DMS 273 treated with DMSO at 0.1 percent for 48 hours (cell line): ENCODE measurements at regions not wholly inside any gene's neighbourhood (a gene's known extent, or its start where the extent isn't known, plus 50 kb on each side); places are given as distances from the start of the nearest gene placed in this dataset.
"Not testable (repeated sequence)": the region's sequence is repeated elsewhere in the genome, so short reads cannot be mapped to it uniquely, and the experiment has no call there.

Source experiments
- DNase-seq: peaks from one replicate; lab custom pipeline; 2025; lab: John Stamatoyannopoulos, UW

DNA sequence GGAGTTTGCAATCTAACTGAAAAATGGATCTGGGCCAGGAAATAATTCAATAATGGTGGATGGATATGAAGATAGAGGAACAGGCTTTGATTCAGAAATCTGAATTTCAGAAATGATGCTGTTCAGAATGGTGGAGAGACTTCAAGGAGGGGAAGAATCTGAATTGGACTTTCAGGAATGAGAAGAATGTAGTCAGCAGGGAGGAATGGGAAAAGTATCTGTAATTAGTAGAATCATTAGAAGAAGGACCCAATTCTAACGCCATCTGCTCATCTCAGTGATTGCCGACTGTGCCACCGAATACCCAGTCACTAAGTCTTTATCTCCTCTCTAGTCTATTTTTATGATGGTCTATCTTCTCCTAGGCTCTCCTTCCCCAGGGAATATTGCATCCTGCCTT lies 363.2 kb downstream of the GALC start:
- no peak for DNase-seq

DNA sequence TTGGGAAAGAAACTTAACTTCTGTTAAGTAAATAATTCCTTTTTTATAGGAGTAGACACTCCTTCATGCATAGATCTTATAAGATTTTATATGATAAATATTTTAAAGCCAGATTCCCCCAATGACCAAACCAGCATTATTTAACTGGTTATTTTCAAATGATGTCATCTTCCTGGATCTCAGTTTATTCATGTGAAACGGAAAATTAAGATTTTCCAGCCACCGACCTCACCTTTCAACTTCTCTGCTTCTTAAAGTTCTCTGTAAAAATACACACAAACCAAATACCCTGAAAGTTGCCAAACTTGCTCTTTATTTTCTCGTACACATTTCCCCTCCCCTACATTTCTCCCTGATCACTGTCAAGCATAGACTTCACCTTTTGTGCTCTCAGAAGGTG lies 364.2 kb downstream of the GALC start:
- DNase-seq = no peak

DNA sequence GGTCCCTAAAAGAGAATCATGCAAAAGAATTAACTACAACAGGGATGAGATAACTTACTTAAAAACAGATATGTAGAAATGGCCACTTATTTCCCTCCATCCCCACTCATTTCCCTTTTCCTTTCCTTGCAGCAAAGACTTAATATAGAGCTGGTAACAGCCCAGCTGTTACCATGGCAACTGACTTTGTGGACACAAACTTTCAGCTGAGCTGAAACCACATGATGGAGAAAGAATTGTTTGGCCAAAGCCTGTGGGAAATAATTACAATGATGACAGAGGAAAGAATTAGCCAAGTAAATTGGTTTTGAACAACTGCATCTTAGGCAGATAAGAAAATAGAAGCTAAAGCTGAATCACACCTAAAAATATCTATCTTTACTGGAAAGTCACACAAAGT lies 364.9 kb downstream of the GALC start:
- peak; percentile 27 for DNase-seq

DNA sequence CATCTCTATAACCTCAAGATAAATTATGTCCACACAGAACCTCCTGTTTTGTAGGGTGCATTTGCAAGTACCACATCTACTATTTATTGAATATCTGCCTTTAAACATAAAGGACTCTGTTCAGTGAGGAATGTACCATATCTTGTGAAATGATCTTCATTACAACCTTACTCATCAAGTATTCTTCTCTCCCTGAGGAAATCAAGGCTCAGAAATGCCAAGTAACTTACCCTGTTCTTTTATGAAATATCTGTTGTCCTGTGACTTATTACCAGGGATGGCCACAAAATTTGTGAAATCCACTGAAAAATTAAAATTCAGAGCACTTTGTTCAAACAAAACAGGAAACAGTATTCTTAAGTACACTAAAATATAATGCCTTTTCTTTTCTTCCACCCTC lies 366.7 kb downstream of the GALC start:
- DNase-seq = no peak

DNA sequence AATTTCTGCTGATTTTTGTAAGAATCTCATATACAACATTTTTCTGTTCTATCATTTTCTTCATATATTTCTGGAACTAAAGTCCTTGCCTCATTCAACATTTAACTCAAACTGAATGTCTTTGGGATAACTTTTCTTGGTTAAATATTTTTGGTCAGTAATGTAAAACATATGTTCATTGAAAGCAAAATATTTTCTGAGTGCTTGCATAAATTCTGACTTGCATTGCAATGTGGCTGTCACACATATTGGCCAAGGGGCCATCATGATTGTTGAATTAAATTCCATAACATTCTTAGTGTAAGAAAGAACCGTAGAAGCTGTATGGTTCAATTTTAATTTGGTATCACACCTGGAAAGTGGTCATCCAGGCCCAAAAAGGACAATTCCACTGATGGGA lies 369.4 kb downstream of the GALC start:
- no peak for DNase-seq

DNA sequence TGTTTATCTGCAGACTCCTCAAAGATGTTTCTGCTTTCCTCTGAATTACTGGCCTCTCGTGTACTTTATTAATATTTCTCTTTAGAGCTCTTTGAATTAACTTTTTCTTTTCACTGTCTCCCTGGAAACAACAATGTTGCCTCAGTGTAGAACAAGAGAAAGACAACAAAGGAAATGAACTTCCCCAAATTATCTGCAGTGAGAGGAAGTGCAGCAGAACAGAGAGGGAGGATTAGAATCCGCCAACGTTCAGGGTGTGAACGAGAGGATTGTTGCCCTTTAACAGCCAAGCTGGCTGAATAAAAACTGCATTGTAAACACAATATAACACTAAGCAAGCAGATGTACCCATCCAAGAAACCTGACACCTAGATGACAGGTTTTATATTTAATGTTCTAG lies 375.9 kb downstream of the GALC start:
- no peak for DNase-seq

DNA sequence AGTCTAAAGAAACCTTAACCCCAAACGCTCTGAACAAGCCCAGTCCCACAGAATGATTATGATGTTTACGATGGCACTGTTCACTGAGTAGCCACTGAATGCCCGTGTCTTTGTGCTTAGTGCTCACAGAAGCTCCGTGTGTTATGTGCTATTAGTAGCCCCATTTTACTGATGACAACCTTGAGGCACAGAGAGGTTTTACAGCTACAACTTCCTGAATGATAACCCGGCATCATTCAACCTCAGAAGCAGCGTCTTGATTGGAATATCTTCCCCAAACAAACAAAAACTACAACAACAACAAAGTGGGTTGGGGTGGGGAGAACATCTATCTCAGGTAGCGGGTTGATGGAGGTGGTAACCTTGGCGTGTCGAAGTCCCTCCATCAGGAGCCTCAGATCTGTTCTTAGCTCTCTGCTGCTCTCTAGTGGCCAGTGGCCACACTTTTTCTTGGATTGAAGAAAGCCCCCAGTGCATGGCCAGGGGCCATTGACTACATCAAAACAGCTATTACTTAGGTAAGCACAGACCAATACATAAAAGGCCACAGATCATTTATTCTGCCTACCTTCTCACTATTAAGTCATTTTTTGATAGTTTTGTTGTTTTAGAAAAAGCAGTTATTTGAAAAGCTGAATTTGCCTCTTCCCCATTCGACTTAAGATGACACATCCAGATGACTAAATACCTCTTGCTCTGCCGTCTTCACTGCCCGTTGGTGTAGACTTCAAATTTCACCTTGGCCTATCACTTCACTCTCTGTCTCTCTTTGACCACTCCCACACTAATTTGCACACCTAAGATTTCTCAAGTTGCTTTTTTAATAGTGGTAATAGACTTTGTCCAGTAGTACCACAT lies 376.9 kb downstream of the GALC start:
- peak; percentile 34 for DNase-seq

DNA sequence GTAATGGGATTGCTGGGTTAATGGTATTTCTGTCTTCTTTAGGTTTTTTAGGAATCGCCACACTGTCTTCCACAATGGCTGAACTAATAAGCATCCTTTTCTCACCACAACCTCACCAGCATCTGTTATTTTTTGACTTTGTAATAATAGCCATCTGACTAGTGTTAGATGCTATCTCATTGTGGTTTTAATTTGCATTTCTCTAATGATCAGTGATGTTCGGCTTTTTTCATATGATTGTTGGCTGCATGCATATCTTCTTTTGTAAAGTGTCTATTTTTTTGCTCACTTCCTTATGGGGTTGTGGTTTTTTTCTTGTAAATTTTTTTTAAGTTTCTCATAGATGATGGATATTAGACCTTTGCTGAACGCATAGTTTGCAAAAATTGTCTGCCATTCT lies 377.9 kb downstream of the GALC start:
- peak; percentile 0 for DNase-seq

DNA sequence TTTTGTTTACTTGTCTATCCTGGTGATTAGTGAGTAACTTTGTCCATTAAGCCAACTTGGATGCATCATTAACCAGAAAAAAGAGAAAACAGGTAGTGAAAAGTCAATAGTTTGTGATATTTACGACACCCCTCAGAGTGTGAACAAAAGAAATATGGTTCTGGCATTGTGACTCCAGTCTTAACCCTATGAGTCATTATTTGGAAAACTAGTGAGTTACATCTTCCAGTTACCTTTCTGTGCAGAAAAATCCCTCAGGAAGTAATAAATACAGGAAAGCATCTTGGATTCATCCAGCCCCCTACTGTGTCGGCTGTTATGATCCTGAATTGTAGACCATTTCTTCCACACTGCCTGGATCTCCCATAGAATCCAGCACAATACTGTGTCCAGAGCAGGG lies 379.1 kb downstream of the GALC start:
- no peak for DNase-seq

DNA sequence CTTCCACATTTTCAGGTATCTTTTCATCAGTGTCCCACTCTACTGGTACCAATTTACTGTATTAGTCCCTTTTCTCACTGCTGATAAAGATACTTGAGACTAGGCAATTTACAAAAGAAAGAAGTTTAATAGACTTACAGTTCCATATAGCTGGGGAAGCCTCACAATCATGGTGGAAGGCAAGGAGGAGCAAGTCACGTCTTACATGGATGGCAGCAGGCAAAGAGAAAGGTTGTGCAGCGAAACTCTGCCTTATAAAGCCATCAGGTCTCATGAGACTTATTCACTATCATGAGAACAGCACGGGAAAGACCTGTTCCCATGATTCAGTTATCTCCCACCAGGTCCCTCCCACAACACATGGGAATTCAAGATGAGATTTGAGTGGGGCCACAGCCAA lies 385.9 kb downstream of the GALC start:
- DNase-seq = not testable (repeated sequence)

DNA sequence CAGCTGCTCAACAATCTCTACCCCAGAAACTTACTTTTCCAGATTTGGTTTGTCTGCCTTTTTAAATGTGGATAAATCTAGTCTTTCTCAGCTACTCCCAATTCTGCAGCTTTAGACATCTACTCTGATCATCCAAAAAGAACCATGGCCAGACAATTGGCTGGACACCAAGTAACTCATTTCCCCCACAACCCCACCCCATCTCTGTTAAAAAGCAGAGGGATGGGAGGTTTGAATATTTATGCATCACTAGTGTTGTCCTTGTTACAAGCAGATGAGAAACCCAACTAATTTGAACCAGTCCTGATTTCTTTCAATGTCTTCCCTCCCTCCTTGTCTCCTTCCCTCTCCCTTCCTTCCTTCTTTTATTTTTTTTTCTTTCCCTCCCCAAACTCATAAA lies 391.9 kb downstream of the GALC start:
- DNase-seq = no peak

DNA sequence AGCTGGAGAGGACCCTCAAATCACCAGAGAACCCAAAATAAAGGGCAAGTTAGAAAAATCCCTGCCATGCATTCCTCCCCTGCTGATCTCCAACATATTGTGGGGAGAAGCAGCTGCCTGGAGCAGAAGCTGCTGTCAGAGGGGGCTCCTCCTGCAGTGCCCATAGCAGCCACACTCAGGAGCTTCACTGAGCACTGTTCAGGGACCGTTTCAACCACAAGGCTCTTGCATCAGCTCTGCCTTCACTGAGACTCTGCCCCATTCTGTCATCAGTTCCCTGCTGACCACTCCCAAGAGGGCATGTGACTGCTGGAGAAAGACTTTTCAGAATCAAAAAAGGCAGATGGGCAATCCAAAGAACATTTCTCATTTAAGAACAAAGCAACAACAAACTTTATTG lies 392.7 kb downstream of the GALC start:
- peak; percentile 1 for DNase-seq

DNA sequence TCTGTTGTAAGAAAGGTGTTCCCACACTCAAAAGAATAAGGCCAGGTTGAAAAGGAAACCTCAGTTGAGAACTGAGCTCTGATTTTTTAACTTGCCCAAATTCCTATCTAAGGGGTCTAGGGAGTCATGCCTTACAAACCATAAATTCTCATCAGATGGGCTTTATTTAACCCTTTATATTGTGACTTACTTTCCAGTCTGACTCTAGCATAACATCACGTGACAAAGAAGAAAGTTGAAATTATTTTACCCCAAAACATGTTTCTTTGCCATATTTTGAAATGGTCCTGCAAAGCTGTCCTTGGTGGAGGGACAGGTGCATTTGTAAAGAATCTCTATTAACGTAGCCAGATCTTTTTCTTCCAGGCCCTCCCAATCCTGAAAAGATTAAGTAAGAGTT lies 411.7 kb downstream of the GALC start:
- DNase-seq = no peak

DNA sequence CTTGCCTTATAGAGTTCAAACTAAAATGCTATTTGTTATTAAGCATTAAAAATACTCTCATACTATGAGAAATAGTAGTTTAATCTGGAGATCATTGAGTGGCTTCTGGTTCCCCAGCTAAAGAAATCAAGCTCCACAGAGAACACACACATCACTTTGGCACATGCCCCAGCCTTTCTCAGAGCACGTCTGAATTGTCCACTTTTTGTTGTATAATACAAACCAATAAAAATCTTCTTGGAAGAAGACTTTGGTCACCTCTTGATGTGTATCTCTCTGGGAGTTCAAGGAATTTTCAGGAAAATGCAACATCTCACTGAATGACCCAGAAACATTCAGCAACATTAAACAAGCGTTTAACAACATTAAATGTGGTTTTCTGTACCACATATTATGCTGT lies 413.9 kb downstream of the GALC start:
- DNase-seq = no peak

DNA sequence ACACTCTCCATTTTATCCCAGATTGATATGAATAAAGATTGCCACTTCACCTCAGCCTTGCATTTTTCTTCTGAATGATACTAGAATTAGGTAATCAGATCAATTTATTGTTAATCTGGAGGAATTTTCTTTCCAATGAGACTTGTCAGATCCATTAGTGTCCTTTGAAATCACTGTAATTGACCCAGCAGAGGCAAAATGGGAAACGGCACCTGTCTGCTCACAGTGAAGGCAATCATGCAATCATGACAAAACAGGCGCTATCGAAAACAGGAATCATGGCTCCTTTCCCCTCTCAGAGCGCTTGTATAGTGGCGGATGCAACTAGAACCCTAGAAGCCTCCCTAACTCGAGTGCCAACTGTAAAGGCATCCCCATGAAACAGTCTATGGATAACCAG lies 417.6 kb downstream of the GALC start:
- no peak for DNase-seq

DNA sequence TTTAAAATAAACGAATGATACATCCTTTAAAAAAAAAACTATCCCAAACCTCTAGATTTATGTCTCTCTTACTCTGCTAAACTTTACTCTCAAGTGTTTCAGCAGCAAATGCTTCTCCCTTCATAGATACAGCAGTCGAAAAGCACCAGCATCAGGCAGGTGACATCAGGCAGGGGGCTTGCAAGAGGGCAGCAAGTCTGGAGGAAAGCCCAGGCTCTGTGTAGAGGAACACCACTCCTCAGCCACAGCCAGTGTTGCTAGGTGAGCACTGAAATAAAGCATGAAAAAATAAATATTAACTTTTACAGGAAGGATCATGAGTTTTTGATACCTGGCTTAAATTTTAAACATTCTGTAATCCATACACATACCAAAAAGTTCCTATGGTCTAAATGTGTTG lies 419.4 kb downstream of the GALC start:
- DNase-seq = no peak

DNA sequence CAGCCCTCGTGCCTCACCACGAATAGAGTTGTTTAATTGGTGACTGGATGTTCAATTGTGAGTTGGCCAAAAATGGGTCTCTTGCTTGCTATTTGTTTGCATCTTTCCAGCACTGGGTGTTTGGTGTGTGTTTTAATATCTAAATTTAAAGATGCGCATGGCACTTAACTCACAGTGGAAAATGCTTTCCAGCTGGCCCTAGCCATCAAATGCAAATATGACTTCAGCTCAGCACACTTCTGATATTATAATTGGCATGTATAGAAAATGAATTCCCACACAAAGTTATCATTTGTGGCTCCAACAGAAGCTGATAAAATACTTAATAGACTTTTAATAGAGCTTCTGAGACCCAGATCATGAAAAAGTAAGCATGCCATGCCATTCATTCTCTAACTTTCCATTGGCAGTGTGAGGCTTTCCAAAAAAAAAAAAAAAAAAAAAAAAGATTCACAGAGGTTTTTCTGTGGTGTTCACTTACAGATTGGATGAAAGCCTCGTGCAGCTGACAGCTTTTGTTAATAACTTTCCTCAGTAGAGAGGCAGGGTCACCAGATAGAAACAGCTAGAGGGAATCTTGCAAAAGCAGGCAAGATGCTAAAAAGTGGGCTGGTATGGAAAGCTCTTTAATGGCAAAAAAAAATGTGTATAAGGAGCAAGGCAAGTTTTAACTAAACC lies 425.2 kb downstream of the GALC start:
- no peak for DNase-seq

DNA sequence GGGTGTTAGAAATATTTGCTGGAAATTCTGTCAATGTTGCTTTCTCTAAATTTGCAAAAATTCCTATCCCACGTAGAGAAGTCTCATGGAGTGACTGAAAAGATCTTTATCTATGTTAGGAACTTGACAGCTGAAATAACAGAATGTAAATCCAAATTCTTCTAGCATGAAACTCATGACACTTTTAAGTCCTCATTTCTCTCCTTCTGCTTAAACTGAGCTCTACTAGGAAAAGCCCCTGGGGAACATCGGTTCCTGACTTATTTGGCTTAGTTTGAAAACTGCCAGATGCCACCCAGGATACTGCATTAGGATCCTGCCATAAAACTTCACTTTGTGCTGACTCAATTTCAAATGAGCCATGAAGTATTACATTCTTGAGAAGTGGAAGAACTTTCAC lies 426.0 kb downstream of the GALC start:
- no peak for DNase-seq

DNA sequence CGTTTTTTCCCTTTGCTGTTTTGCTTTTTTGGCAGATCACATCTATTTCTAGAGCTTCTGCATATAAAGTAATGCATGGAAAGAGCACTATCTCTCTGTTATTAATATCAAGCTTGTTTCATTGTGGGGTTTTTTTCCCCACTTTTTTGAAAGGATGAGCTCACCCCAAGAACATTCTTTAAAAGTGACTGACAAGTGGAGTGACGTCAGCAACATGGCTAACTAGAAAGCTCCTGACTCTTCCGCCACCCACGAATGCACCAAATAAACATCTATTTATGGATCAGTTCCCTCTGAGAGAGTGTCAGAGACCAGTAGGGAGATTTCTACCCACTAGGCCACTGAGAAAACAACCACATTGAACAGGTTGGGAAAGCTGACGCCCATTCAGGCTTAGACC lies 445.4 kb downstream of the GALC start:
- no peak for DNase-seq

DNA sequence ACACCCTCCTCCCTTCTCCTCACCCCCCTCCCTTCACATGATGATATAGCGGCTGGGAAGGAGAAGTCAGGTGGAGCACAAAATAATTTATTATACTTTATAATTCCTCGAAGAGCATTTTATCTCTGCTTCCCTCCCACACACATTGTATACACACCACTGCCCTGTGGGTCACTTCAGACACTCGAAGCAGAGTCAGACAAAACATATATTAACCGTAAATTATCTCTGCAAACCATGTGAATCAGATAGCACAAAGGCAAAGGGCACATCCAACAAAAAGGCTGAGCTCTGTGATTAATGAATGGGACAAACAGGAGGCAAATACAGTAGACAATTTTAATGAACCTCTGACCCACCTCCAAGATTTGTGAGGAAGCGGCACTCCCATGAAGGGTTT lies 450.7 kb downstream of the GALC start:
- DNase-seq = no peak

DNA sequence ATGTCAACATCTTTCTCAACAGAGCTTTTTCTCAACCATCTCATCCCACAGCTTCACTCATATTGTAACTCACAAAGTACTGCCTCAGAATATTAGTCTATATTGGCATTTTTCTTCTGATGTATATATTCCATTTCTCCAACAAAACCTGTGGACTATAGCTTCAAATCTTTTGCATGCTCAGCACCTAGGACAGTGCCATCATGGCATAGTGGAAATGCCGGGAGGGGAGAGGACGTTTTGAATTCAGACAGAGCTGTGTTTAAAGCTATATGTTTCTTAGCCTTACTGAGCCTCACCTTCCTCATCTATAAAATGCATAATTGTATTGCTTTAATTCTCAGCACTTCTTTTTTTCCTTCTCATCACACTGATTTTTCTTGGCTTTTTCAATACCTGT lies 452.6 kb downstream of the GALC start:
- no peak for DNase-seq

DNA sequence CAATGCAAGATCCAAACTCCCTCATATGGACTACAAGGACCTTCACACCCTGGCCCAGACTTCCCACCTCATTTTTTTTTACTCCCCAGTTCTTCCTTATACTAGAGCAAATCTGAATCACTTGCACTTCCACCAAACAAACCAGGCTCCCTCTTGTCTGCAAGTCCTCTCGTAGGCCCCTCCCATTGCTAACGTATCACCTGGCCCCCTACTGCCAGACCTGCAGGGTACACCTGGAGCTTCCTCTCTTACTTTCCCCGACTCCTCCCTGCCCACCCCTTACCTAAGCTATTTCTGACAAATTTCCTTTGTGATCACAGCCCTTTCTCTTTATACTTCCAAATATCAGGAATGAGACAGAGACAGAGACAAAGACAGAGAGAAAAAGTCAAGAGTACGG lies 463.9 kb downstream of the GALC start:
- DNase-seq = no peak

DNA sequence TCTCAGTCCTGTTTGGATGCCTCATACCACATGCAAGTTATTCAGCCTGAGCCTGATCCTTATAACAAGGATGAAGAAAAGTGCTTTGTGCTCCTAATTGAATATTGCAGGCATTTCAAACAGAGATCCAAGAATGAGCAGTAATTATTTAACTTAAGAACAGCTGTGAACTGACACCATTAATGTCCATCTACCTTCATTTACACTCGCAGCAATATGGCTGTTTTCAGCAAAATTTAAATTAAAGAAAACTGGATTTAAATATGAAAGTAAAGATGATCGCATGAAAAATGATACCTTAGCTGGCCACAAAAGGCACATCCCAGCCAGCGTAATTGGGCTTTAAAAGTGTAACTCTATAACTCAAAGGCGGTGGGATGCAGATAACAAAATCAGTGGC lies 466.3 kb downstream of the GALC start:
- no peak for DNase-seq

DNA sequence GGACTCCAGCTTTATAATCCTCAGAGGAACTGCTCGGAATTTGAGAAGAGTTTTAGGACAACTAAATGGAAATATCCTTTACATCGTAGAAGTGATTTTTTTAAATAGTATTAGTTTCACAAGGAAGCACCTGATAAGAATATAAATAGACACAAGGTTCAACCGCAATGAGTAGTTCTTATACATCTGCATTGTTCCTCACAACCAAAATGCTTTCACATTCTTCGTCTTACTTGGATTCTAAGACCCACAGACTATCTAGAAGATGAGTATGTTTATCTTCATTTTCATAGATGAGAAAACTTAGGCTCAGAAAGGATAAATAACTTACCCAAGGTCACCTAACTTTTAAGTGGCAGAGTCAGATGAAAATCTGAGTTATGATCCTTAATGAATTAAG lies 469.0 kb downstream of the GALC start:
- no peak for DNase-seq
